Nucleus accumbens (tissue), 56 donors: ENCODE measurements at regions not wholly inside any gene's neighbourhood (a gene's known extent, or its start where the extent isn't known, plus 50 kb on each side); places are given as distances from the start of the nearest gene placed in this dataset.

ENCODE experiments used
- DNase-seq, 56 donors: peaks; one replicate each; lab custom pipeline; 2025; lab: John Stamatoyannopoulos, UW

GRCh38 chr5:27267209-27267824 is 228.9 kb upstream of the CDH9 start:
- DNase-seq: no peak

- DNase-seq: no peak
Observed at GRCh38 chr5:27266184-27266583, 227.8 kb upstream of the CDH9 start.

- no peak for DNase-seq
Observed at GRCh38 chr5:27257696-27258095, 219.3 kb upstream of the CDH9 start.

GRCh38 chr5:27252911-27253310 is 214.5 kb upstream of the CDH9 start:
- DNase-seq: no peak

- no peak for DNase-seq
Observed at GRCh38 chr5:27242258-27242626, 203.9 kb upstream of the CDH9 start.

- DNase-seq: no peak
Observed at GRCh38 chr5:27241564-27242257, 203.3 kb upstream of the CDH9 start.

GRCh38 chr5:27240791-27241190 is 202.4 kb upstream of the CDH9 start:
- no peak for DNase-seq

GRCh38 chr5:27234916-27235315 is 196.5 kb upstream of the CDH9 start:
- DNase-seq: no peak

GRCh38 chr5:27221410-27221809 is 183.0 kb upstream of the CDH9 start:
- no peak for DNase-seq

GRCh38 chr5:27220752-27221151 is 182.4 kb upstream of the CDH9 start:
- DNase-seq: no peak

GRCh38 chr5:27217977-27218376 is 179.6 kb upstream of the CDH9 start:
- DNase-seq: no peak

- DNase-seq: no peak
Observed at GRCh38 chr5:27217155-27217956, 179.0 kb upstream of the CDH9 start.

GRCh38 chr5:27216367-27216950 is 178.1 kb upstream of the CDH9 start:
- DNase-seq: no peak

GRCh38 chr5:27208051-27208450 is 169.7 kb upstream of the CDH9 start:
- DNase-seq: no peak

GRCh38 chr5:27191786-27192510 is 153.6 kb upstream of the CDH9 start:
- no peak for DNase-seq

GRCh38 chr5:27172693-27173092 is 134.3 kb upstream of the CDH9 start:
- no peak for DNase-seq

GRCh38 chr5:27171761-27172261 is 133.4 kb upstream of the CDH9 start:
- DNase-seq: no peak

- no peak for DNase-seq
Observed at GRCh38 chr5:27158775-27159174, 120.4 kb upstream of the CDH9 start.

GRCh38 chr5:27158171-27158570 is 119.8 kb upstream of the CDH9 start:
- no peak for DNase-seq

- no peak for DNase-seq
Observed at GRCh38 chr5:27144456-27144855, 106.1 kb upstream of the CDH9 start.

- DNase-seq: no peak
Observed at GRCh38 chr5:27140831-27141230, 102.4 kb upstream of the CDH9 start.
